GM20000 (cell line): ENCODE measurements at regions not wholly inside any gene's neighbourhood (a gene's known extent, or its start where the extent isn't known, plus 50 kb on each side); places are given as distances from the start of the nearest gene placed in this dataset.

Experiments
- DNase-seq: peaks from one replicate; pipeline ENCODE4 v3.0.0; 2012; ENCODE audit warnings: low spot score
- CTCF ChIP-seq: IDR thresholded peaks from 2 replicates; pipeline ENCODE4 v1.5.1; 2012; ENCODE audit warnings: mild to moderate bottlenecking, control low read depth; ENCODE audit errors: extremely low read depth, missing control alignments

- TF ChIP-seq CTCF: no peak
- no peak for DNase-seq
These were observed 49.9 kb upstream of the ATP2B2 start for GRCh38 chr3:10555263-10555662.

- no peak for DNase-seq
- no peak for TF ChIP-seq CTCF
These were observed 50.9 kb upstream of the ATP2B2 start for GRCh38 chr3:10556312-10556711.

GRCh38 chr3:10557250-10557649, 51.9 kb upstream of the ATP2B2 start:
- no peak for TF ChIP-seq CTCF

GRCh38 chr3:10557781-10558373, 52.5 kb upstream of the ATP2B2 start:
- no peak for DNase-seq
- no peak for TF ChIP-seq CTCF

More at GRCh38 chr3:10557250-10557649, 51.9 kb upstream of the ATP2B2 start:
- DNase-seq: no peak

- TF ChIP-seq CTCF: no peak
- DNase-seq: no peak
These were observed 53.4 kb upstream of the ATP2B2 start for GRCh38 chr3:10558736-10559135.

GRCh38 chr3:10560060-10560861, 54.9 kb upstream of the ATP2B2 start:
- TF ChIP-seq CTCF: no peak
- no peak for DNase-seq

- DNase-seq: no peak
- TF ChIP-seq CTCF: no peak
These were observed 56.0 kb upstream of the ATP2B2 start for GRCh38 chr3:10561162-10561945.
